HG02870 (cell line): ENCODE measurements at regions not wholly inside any gene's neighbourhood (a gene's known extent, or its start where the extent isn't known, plus 50 kb on each side); places are given as distances from the start of the nearest gene placed in this dataset.
"Not testable (repeated sequence)": the region's sequence is repeated elsewhere in the genome, so short reads cannot be mapped to it uniquely, and the experiment has no call there.

Experiments used
- ATAC-seq: cut with Tn5 transposase; IDR thresholded peaks from one replicate; pipeline ENCODE4 v1.9.1; 2021; ENCODE audit warnings: mild to moderate bottlenecking, moderate library complexity; ENCODE audit not compliant: unreplicated experiment

GRCh38 chr7:142447762-142448161 lies 189.9 kb upstream of the PRSS58 start:
- no peak for ATAC-seq

DNA sequence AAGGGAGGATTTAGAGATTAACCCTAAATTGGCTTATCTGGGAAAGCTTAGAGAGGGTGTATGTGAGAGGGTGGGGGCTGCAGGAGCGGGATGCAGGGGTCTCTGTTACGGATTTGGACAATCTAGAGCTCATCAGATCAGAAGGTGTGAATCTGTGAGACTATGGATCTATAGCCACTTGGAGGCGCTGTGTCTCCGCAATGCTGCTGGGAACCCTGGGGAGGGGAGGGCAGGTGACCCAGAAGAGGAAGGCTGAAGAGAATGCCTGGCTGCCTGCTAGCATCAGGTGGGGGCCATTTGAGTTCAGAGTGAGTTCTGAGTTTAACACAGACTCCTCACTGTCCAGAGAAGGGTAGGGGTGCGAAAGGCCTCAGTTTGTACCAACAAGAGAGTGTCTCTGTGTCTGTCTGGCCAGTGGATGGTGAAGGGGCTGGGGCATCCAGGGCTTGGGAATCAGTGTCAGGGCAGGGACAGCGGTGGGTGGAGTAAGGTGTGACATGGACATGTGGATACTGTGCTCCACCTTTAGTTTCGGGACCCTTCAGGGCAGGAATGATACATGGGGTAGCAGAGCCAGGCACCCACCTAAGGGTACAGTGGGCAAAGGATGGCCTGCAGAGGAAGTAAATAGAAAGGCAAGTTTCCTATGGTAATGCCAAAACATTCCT lies 187.3 kb upstream of the PRSS58 start:
- no peak for ATAC-seq

DNA sequence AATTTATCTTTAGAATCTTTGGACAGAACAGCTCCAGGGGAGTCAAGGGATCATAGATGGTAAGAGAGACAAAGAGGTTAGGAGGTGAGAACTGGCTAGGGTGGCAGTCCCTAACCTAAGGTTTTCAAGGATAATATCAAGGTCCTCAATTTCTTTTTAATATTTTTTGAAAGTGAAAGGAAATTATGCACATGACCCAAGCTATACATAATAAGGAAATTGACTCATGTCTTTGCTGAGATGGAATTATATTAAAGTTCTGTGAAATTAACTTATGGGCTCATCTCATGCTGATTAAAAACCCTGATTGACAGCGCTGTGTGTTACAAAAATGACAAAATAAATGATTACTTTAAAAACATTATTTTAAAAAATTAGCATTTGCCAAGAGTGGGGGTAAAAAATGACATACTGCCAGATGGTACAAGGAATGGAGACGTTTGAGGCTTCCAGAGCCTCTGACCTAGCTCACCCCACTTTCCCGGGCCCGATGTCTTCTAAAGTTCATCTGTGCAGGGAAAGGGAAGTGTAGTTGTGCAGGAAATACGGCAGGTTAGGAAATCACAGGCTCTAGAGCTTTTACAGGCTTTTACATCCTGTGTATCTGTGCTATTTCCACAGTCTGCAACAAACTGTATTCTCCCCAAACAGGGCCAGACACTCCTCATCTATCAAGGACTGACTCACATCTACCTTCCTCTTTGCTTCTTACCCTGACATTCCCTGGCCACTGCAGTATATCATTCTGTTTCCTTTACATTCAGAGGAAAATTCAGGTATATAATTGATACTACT lies 185.6 kb upstream of the PRSS58 start:
- ATAC-seq, result no peak

GRCh38 chr7:142442396-142442795 lies 184.5 kb upstream of the PRSS58 start:
- ATAC-seq, result peak; percentile 26

DNA sequence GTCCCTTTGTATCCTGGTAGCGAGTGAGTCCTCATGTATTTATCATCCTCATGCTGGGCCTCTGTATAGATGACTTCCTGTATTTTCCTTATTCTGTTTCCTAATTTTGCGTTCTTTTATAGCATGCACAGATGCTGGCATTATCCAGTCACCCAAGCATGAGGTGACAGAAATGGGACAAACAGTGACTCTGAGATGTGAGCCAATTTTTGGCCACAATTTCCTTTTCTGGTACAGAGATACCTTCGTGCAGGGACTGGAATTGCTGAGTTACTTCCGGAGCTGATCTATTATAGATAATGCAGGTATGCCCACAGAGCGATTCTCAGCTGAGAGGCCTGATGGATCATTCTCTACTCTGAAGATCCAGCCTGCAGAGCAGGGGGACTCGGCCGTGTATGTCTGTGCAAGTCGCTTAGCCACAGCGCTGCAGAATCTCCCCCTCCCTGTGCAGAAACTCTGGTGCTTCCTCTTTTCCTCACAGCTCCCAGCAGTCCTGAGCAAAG lies 183.1 kb upstream of the PRSS58 start:
- no peak for ATAC-seq

GRCh38 chr7:142440219-142440905 lies 182.5 kb upstream of the PRSS58 start:
- ATAC-seq, result no peak

DNA sequence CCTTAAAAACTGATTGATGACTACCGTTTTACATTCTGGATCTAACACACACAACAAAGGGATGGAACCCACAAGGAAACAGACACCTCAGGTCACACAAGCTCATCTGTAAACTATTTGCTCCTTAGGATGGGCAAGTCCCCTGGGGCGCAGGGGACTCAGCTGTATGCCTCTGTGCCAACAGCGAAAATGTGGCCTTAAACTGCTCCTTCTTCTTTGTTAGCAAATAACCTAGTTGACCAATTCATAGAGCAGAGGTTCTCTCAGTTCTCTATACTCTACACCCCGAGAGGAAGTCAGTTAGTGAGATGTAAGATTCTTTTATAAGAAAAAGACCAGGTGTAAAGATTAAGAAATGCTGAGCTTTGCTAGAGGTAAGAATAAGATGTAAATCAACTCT lies 181.9 kb upstream of the PRSS58 start:
- ATAC-seq, result peak; percentile 69

- ATAC-seq, result no peak
Measured at GRCh38 chr7:142438923-142439515, 181.2 kb upstream of the PRSS58 start.

- no peak for ATAC-seq
Measured at GRCh38 chr7:142438235-142438922, 180.5 kb upstream of the PRSS58 start.

- ATAC-seq, result no peak
Measured at GRCh38 chr7:142437741-142438140, 179.9 kb upstream of the PRSS58 start.

- ATAC-seq, result no peak
Measured at GRCh38 chr7:142436601-142437000, 178.7 kb upstream of the PRSS58 start.

DNA sequence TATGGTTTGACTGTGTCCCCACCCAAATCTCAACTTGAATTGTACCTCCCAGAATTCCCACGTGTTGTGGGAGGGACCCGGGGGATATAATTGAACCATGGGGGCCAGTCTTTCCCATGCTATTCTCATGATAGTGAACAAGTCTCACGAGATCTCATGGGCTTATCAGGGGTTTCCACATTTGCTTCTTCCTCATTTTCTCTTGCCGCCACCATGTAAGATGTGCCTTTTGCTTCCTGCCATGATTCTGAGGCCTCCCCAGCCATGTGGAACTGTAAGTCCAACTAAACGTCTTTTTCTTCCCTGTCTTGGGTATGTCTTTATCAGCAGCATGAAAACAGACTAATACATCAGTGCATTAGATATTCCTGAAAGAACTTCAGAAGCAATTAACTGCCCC lies 177.7 kb upstream of the PRSS58 start:
- not testable (repeated sequence) for ATAC-seq

DNA sequence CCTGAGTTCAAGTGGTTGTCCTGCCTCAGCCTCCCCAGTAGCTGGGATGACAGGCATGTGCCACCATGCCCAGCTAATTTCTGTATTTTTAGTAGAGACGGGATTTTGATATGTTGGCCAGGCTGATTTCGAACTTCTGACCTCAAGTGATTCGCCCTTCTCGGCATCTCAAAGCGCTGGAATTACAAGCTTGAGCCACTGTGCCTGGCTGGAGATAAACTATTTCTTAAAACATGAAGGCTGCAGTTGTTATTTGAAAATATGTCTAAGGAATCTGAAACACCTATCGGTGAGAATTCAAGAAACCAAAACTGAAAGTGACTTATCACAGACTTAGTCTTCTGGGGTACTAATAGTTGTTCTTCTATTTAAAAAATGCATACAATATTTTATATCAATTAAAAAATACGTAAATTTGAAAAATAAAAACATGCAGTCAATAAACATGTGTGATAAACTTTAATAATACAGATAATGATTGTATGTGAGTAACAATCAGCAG lies 176.9 kb upstream of the PRSS58 start:
- no peak for ATAC-seq

- ATAC-seq, result not testable (repeated sequence)
Measured at GRCh38 chr7:142434133-142434532, 176.3 kb upstream of the PRSS58 start.

DNA sequence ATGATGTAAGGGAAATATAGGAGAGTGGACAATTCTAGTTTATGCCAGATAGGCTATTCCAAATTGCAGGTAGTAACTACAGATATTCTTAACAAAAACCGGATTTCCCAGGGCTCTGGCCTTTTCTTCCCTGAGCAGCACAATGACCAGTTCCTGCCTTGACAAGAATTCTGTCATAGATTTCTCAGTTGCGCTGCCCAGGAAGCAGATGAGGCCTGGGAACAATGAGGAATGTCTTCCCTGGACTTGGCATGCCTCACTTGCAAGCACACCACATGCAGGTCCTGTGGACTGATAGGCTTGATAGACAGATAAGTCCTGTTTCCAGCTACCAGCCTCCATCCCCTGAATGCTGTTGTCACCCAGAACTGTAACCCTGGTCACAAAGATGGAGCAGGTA lies 174.5 kb upstream of the PRSS58 start:
- no peak for ATAC-seq

DNA sequence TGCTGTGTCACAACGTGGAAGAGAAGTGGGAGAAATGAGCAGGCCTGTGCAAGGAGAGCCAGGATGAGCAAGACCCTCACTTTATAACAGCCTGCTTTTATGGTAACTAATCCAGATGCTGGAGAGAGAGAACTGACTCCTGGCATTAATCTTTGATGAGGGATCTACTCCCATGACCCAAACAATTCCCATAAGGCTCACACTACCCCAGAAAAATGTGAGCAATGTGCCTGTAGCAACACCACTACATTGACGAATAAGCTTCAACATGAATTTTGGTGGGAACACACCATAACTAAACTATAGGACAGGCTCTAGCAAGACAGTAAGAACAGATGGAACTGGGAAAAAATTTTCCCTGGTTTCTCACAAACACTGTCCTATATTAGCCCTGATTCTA lies 173.6 kb upstream of the PRSS58 start:
- no peak for ATAC-seq

- no peak for ATAC-seq
Measured at GRCh38 chr7:142428094-142428493, 170.2 kb upstream of the PRSS58 start.

DNA sequence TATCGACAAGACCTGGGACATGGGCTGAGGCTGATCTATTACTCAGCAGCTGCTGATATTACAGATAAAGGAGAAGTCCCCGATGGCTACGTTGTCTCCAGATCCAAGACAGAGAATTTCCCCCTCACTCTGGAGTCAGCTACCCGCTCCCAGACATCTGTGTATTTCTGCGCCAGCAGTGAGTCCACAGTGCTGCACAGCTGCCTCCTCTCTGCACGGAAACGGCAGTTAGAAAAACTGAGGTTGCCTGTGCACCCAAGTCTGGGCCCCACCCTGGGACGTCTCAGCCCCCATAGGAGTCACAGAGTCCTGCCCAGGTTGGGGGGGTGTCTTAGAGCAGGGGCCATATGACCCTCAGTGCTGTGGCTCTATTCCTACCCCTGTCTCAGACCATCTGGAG lies 167.4 kb upstream of the PRSS58 start:
- ATAC-seq, result no peak

GRCh38 chr7:142422621-142423020 lies 164.8 kb upstream of the PRSS58 start:
- ATAC-seq, result no peak

- no peak for ATAC-seq
Measured at GRCh38 chr7:142420554-142421362, 162.9 kb upstream of the PRSS58 start.
